Omental fat pad (tissue), 3 donors: ENCODE measurements at regions not wholly inside any gene's neighbourhood (a gene's known extent, or its start where the extent isn't known, plus 50 kb on each side); places are given as distances from the start of the nearest gene placed in this dataset.

ENCODE experiments used
- ATAC-seq: fragments of 150-250 bp; one replicate; pipeline ENCODE4 v1.9.1; 2016; ENCODE audit warnings: mild to moderate bottlenecking, moderate library complexity; ENCODE audit not compliant: low FRiP score
- DNase-seq: peaks from one replicate; pipeline ENCODE4 v3.0.0-alpha.2; 2019; ENCODE audit warnings: low spot score
- TF ChIP-seq, protein P1 (sequence below), 3 donors: fragments of 450-650 bp; IDR thresholded peaks; one replicate each; pipeline ENCODE4 v1.5.1; 2016 to 2017; ENCODE audit warnings: antibody characterized with exemption in 3 of 3, mild to moderate bottlenecking in 3 of 3, moderate library complexity in 2 of 3

- no peak for ATAC-seq
- TF ChIP-seq, protein P1, sequence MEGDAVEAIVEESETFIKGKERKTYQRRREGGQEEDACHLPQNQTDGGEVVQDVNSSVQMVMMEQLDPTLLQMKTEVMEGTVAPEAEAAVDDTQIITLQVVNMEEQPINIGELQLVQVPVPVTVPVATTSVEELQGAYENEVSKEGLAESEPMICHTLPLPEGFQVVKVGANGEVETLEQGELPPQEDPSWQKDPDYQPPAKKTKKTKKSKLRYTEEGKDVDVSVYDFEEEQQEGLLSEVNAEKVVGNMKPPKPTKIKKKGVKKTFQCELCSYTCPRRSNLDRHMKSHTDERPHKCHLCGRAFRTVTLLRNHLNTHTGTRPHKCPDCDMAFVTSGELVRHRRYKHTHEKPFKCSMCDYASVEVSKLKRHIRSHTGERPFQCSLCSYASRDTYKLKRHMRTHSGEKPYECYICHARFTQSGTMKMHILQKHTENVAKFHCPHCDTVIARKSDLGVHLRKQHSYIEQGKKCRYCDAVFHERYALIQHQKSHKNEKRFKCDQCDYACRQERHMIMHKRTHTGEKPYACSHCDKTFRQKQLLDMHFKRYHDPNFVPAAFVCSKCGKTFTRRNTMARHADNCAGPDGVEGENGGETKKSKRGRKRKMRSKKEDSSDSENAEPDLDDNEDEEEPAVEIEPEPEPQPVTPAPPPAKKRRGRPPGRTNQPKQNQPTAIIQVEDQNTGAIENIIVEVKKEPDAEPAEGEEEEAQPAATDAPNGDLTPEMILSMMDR (IDR thresholded peaks at IDR 0.05): no peak
- DNase-seq: no peak
These were observed 357.6 kb upstream of the IRX4 start for GRCh38 chr5:2240118-2240904.

DNA sequence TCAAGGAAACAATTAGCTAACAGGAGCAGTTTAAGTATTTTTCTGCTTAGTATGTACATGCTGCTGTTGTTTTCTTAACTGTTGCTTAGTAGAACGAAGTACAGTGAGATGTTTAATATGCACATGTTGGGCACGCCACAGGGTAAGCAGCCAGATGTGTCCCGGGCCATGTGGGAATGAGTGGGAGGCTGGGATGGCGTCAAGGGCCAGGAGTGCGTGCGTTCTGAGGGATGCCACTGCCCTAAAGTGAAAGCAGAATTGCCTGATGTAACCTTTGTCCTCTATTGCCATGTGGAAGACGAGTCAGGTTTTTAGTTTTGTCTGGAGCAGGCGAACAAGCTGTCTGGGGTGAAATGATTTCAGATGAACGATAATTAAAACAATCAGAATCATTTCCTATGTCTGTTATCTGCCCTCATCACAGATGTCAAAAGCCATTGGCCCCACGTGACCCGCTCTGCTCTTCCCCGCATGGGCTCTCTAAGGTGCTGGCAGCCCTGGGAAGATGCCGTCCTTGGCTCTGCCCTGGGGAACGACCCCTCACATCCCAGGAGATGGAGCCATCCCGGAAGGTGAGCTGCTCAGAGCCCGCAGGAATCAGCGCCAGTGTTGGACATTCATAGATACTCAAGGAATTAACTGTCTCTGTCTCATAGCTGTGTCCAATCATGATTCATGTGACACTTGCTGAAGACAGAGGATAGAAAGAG, 356.6 kb upstream of the IRX4 start:
- no peak for DNase-seq
- ATAC-seq: no peak
- TF ChIP-seq, protein P1 (IDR thresholded peaks at IDR 0.05): no peak

- DNase-seq (no peak), ATAC-seq (no peak)
- TF ChIP-seq, protein P1 (IDR thresholded peaks at IDR 0.05): no peak
These were observed 356.0 kb upstream of the IRX4 start for GRCh38 chr5:2238732-2239131.

DNA sequence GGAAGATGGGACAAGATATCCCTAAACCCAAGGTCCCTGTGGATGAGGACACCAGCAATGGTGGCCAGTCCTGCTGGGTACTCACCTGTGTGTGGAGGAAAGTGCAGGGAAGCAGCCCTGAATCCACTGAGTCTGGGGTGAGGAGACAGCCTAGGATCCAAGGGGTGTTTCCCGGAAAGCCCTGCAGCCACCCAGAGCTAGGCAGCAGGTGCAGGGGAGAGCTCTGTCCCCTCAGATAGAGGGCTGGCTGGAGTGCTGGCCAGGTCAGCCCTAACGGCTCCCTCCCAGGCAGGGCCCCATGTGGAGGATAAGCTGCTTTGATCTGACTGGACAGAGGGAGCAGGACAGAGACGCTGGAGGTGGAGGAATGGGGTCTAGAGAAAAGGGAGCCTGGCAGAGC, 344.7 kb upstream of the IRX4 start:
- ATAC-seq: no peak
- TF ChIP-seq, protein P1 (IDR thresholded peaks at IDR 0.05): no peak
- DNase-seq: no peak

GRCh38 chr5:2224689-2225088, 342.0 kb upstream of the IRX4 start:
- ATAC-seq (no peak), DNase-seq (no peak)
- TF ChIP-seq, protein P1 (IDR thresholded peaks at IDR 0.05): no peak

GRCh38 chr5:2223303-2223702, 340.6 kb upstream of the IRX4 start:
- ATAC-seq: no peak
- no peak for DNase-seq
- TF ChIP-seq, protein P1 (IDR thresholded peaks at IDR 0.05): no peak
